Fibroblast of pulmonary artery (primary cell): ENCODE measurements at regions not wholly inside any gene's neighbourhood (a gene's known extent, or its start where the extent isn't known, plus 50 kb on each side); places are given as distances from the start of the nearest gene placed in this dataset.

Experiments used
- DNase-seq: peaks from one replicate; pipeline ENCODE4 v3.0.0-alpha.2; 2010; ENCODE audit warnings: low read depth
- H3K4me3 ChIP-seq: replicated peaks from 2 replicates; pipeline ENCODE4 v1.5.1; 2011; ENCODE audit warnings: low read depth, mild to moderate bottlenecking, control low read depth, low read length, moderate library complexity
- TF ChIP-seq, protein P1 (sequence below): IDR thresholded peaks from 2 replicates; pipeline ENCODE4 v1.5.1; 2011; ENCODE audit warnings: mild to moderate bottlenecking, control low read depth, low read length, inconsistent platforms; ENCODE audit errors: missing control alignments

DNA sequence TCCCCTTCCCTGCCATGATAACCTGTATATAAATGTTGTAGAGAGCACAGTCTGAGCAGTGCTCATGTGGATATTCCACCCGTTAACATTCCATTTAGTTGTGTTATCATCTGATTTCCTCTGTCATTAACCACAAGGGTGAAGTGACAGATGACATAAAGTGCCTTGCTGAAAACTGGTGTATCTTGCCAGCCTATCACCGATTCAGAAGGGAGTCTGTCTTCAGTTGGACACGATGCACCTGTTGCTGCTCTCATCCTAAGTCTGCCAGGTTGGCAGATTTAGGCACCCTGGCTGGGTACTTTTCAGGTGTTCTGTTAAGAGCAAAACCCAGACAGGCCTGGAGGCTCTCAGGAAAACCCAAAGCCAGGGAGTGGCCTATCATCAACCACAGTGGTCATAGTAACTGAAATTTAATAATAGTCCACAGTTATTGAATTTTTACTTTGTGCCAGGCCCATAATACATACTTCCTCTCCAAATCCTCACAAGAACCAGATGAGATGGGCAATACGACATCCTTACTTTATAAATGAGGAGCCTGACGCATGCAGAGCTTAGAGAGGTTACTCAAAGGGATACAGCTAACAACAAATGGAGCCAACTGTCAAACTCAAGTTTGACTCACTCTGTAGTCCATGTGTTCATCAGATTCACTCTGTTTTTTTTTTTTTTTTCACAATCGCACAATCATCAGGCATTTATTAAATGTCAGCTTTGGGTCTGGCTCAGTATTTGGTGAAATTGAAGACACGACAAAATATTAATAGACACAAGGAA is 100.7 kb upstream of the SPRY4 start:
- DNase-seq, result no peak
- no peak overlapping the region for H3K4me3 ChIP-seq
- TF ChIP-seq, protein P1, sequence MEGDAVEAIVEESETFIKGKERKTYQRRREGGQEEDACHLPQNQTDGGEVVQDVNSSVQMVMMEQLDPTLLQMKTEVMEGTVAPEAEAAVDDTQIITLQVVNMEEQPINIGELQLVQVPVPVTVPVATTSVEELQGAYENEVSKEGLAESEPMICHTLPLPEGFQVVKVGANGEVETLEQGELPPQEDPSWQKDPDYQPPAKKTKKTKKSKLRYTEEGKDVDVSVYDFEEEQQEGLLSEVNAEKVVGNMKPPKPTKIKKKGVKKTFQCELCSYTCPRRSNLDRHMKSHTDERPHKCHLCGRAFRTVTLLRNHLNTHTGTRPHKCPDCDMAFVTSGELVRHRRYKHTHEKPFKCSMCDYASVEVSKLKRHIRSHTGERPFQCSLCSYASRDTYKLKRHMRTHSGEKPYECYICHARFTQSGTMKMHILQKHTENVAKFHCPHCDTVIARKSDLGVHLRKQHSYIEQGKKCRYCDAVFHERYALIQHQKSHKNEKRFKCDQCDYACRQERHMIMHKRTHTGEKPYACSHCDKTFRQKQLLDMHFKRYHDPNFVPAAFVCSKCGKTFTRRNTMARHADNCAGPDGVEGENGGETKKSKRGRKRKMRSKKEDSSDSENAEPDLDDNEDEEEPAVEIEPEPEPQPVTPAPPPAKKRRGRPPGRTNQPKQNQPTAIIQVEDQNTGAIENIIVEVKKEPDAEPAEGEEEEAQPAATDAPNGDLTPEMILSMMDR, result no peak

DNA sequence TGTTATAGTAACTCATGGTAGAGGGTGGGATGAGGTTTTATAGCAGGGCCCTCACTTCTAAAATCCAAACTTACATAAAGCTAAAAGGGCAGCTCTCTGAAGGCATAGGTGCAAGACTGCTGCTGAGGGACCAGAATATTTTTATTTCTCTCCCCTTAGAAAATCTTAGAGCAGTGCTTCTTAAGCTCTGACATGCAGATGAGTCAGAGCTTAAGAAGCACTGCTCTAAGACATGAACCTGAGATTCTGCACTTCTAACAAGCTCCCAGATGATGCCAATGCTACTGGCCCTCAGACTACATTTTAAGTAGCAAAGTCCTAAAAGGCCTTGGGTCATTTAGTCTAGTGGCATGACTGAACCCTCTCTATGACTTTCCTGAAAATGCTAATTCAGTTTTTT is 97.6 kb upstream of the SPRY4 start:
- TF ChIP-seq, protein P1, result no peak
- DNase-seq, result peak; percentile 56
- H3K4me3 ChIP-seq, result no peak overlapping the region

DNA sequence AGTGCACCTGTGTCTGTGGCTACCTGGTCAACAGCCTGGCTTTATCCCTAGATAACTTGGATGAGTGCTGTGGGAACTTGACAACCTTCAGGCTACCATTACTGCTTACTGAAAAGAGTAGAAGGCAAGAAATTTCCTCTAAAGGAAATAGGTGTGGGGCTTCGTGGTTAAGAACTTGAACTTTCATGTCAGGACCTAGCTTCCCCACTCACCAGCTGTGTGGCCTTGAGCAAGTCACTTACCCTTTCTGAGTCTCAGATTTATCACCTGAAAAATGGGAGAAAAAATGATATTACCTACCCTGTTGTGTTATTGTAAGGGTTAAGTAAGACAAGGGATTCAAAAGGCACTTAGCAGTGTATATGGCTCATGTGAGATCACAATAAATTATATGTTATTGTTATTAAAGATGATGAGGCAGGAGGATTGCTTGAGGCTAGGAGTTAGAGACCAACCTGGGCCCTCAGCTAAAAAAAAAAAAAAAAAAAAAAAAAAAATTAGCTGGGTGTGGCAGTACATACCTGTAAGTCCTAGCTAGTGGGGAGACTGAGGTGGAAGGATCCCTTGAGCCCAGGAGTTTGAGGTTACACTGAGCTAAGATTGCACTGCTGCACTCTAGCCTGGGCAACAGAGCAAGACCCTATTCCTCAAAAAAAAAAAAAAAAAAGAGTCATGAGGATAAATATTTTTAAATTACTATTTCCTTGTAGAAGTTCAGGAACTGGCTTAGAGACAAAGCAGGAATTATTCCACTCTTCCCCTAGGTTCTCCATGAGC is 97.0 kb upstream of the SPRY4 start:
- no peak for DNase-seq
- no peak overlapping the region for H3K4me3 ChIP-seq
- TF ChIP-seq, protein P1, result no peak

DNA sequence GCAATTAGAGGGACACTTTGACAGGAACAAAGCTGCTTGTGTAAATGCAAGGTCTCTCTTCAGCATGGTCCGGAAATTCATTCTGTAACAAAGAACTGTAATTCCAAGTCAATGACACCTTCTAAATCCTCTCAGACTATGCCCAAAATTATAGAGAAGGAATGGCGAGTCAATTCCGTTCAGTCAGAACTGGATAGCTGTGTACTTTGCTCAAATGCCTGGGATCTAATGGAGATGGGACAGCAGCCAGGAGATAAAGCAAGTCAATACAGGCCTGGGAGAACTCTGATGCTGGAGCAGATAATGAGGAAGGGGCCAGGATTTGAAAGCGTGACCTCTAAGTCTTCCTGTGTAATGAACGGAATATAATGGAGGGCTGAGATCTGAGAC is 96.4 kb upstream of the SPRY4 start:
- H3K4me3 ChIP-seq, result no peak overlapping the region
- TF ChIP-seq, protein P1, result no peak

DNA sequence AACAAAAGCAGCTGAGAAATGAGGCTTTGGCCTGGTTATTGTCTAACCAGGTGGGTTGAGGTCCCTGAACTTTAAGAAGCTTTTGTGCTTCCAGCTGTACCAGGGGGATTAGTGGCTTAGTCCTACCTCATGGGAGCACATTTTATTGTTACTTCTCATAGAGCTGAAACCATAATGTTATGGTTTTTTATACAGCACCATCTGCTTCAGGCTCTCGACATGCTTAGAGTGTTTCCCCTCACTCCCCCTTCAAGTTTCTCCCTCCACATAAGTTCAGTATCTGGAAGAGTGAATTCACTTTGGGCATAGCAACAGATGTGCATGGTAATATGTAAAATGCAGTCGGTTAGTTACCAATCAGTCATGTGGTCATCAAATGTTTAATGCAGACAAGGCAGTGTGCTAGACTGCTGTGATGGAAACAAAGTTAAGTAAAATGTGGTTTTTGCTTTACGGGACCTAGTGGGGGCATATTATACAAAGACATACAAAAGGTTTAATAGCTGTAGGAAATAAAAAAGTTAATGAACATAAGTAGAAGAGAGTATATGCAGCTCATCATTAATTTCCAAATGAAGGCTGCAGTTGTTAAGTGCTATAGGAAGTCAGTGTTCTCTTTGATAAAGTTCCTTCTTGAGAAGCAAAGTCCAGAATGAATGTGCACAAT is 95.9 kb upstream of the SPRY4 start:
- no peak overlapping the region for H3K4me3 ChIP-seq
- TF ChIP-seq, protein P1, result no peak
- DNase-seq, result no peak

More for the DNA sequence above, 96.4 kb upstream of the SPRY4 start:
- DNase-seq, result no peak

DNA sequence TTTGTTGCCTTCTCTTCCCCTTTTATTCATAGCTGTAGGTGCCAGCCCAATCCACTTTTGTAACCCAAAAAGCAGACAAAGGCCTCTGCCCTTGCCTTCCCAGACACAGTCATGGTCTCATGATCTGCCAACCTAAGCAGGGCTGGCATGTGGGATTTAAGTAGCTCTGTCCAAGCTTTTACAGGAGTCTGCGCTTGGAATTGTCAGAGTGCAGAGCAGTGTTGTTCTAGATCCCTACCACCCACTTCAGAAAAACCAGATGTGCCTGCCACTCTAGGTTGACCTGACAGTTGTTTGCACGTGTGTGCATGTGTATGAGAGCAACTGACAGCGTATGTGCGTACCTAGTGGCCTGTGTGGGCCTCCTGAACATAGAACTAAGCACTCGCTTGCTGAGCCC is 87.8 kb upstream of the SPRY4 start:
- H3K4me3 ChIP-seq, result no peak overlapping the region
- no peak for DNase-seq
- TF ChIP-seq, protein P1, result no peak
